OCI-LY3 (cell line): ENCODE measurements at regions not wholly inside any gene's neighbourhood (a gene's known extent, or its start where the extent isn't known, plus 50 kb on each side); places are given as distances from the start of the nearest gene placed in this dataset.

Experiments
- EZH2phosphoT487 ChIP-seq: fragments of 200-600 bp; shearing (Covaris generic); IDR thresholded peaks from 2 replicates; pipeline ENCODE4 v1.6.1; 2018; ENCODE audit warnings: antibody characterized with exemption, mixed run types, low read depth
- TF ChIP-seq, protein P1 (sequence below): fragments of 200-600, 300-600 bp; sonication (generic); IDR thresholded peaks from 2 replicates; pipeline ENCODE4 v1.5.1; 2014; ENCODE audit warnings: antibody characterized with exemption, low read length, low read depth

DNA sequence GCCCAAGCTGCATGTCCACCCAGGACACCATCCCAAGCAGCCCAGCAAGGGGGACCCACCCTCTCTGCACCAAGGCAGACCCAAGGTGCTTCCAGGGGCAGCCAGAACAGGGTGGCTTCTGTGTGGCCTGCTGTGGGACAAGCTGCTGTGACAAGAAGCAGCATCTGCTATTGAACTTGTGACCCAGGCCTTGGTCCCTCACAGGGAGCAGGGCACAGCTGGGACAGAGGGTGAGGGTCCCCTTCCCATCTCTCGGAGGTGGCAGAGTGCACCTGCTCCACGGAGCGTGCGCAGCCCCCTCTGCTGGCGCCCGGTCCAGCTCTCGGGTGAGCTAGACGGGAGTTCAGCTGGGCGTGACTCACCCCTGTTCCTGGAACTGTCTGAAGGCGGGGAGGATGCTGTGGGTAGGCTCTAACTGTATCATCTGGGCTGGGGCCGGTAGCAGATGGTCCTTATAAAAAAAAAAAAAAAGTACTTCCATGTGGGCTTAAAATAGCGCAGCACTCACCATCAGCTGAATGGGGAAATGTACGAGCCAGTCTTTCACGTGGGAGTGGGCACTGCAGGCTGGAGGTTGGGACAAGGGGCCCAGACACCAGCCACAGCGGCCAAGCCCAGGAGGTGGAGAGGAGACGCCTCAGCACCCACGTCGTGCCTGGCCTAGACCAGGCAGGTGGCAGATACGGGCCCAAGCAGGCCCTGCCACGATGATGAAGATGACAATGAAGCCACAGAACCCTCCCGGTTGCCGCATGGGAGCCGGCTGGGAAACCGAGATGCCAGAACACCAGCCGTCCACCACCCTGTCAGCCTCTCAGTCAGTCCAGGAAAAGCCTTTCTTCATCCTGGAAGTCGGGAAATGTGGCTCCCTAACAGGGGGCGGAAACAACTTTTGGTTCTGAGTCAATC lies 136.8 kb upstream of the ID2 start:
- TF ChIP-seq, protein P1, sequence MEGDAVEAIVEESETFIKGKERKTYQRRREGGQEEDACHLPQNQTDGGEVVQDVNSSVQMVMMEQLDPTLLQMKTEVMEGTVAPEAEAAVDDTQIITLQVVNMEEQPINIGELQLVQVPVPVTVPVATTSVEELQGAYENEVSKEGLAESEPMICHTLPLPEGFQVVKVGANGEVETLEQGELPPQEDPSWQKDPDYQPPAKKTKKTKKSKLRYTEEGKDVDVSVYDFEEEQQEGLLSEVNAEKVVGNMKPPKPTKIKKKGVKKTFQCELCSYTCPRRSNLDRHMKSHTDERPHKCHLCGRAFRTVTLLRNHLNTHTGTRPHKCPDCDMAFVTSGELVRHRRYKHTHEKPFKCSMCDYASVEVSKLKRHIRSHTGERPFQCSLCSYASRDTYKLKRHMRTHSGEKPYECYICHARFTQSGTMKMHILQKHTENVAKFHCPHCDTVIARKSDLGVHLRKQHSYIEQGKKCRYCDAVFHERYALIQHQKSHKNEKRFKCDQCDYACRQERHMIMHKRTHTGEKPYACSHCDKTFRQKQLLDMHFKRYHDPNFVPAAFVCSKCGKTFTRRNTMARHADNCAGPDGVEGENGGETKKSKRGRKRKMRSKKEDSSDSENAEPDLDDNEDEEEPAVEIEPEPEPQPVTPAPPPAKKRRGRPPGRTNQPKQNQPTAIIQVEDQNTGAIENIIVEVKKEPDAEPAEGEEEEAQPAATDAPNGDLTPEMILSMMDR = peak; percentile 63
- TF ChIP-seq EZH2phosphoT487 = no peak
